Stimulated activated CD8-positive, alpha-beta memory T cell treated with anti-CD3 and anti-CD28 coated beads, Interleukin-12 subunit alpha, Interleukin-12 subunit beta, amount 100 ng/mL, for 1 hour (primary cell): ENCODE measurements at regions not wholly inside any gene's neighbourhood (a gene's known extent, or its start where the extent isn't known, plus 50 kb on each side); places are given as distances from the start of the nearest gene placed in this dataset.
"Not testable (repeated sequence)": the region's sequence is repeated elsewhere in the genome, so short reads cannot be mapped to it uniquely, and the experiment has no call there.

Experiments used
- DNase-seq: peaks from one replicate; pipeline ENCODE4 v3.0.0-alpha.2; 2020; ENCODE audit warnings: low read depth

DNA sequence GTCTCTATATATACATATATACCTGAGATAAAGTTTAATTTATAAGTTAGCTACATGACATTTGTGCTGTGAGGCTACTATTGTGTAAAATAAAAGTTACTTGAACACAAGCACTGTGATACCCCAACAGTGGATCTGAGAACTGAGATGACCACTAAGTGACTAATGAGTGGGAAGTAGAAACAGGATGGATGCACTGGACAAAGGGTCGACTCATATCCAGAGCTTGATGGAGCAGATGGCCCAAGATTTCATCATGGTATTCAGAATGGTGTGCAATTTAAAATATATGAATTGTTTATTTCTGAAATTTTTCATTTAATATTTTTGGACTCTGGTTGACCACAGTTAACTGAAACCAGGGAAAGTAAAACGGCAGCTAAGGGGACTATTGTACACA is 908.6 kb upstream of the MDGA2 start:
- DNase-seq, result no peak

GRCh38 chr14:48582938-48583337 is 907.5 kb upstream of the MDGA2 start:
- DNase-seq, result no peak

- DNase-seq, result no peak
Measured at GRCh38 chr14:48580692-48581091, 905.3 kb upstream of the MDGA2 start.

DNA sequence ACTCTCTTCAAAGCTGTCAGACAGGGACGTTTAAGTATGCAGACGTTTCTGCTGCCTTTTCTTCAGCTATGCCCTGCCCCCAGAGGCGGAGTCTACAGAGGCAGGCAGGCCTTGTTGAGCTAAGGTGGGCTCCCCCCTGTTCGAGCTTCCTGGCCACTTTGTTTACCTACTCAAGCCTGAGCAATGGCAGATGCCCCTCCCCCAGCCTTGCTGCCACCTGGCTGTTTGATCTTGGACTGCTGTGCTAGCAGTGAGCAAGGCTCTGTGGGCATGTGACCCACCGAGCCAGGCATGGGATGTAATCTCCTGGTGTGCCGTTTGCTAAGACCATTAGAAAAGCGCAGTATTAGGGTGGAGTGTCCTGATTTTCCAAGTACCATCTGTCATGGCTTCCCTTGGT is 900.4 kb upstream of the MDGA2 start:
- DNase-seq, result no peak

DNA sequence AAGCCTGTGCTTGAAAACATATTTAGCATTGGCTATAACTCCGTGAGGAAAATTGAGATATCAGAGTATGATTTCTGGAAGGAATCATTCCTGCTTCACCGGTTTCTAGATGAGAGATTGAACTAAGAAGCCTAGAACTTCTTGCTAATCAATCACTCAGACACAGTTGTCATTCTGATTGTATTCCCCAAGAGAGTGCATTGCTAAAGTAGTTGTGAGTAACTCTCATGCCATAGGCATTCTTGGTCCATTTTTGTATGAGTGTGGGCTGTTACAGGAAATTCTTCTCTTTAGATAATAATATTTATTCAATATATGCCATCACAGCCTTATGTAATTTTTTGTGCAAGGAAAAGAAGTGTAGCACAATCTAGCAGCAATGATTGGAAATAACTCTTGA is 893.3 kb upstream of the MDGA2 start:
- DNase-seq, result no peak

DNA sequence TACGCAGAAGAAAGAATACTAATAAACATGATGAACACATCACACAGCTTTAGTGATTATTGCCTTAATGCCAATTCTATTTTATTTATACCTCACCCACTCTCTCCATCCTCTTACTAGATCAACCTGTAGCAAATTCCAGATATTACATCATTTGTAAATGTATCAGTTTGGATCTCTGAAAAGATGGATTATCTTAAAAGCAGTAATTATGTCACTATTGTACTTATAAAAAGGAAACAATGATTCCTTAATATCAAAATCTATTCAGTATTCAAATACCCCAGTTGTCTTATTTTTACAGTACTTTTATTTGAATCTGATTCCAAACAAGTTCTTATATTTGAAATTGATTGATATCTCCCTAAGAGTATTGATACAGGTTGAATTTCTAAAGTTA is 892.8 kb upstream of the MDGA2 start:
- DNase-seq, result no peak

- DNase-seq, result no peak
Measured at GRCh38 chr14:48563489-48563888, 888.1 kb upstream of the MDGA2 start.

GRCh38 chr14:48561438-48561837 is 886.0 kb upstream of the MDGA2 start:
- not testable (repeated sequence) for DNase-seq

GRCh38 chr14:48560421-48560820 is 885.0 kb upstream of the MDGA2 start:
- no peak for DNase-seq

- DNase-seq, result no peak
Measured at GRCh38 chr14:48553443-48553842, 878.0 kb upstream of the MDGA2 start.

DNA sequence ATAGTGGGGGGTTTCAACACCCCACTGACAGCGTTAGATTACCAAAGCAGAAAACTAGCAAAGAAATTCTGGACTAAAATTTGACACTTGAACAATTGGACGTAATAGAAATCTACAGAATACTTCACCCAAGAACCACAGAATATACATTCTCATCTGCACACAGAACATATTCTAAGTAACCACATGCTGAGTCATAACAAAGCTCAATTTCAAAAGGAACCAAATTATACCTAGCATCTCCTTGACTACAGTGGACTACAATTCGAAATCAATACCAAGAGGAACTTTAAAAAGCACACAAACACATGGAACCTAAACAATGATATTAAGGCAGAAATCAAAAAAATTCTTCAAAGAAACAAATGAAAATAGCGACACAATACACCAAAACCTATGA is 871.6 kb upstream of the MDGA2 start:
- DNase-seq, result no peak

DNA sequence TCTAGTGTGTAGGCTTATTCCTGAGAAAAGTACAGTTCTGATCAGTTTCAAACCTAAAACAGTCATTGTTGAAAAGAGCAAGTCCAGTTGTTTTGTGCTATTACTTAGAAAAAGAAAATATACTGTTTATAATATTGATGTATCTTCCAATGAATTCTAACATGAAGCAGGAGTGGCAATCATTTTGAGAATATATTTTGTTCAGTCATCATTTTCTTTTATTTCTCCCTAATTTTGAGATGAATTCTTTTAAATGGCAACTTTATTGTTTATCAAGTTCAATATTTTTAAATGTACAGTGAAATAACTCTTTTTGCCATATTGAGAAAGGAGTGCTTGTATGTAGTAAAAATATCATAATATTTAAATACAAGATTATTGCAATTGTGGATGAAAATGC is 862.2 kb upstream of the MDGA2 start:
- DNase-seq, result no peak

DNA sequence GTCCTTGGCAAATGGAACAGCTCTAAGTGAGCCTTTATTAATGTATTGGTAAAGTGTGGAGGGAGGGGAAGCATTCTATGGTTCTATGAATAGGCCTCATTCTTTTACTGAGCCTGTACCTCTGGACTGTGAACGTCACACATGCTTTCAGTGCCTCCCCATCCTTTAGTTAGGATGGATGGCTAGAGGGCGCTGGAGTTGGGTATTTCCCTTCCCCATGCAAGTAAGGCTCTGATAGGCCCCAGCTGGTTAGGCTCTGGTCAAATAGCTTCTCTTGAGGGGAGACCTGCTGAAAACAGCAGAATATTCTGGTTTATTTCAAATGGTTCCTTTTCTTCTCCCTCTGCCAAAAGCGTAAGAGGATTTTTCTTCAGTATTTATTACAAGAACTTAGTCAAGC is 860.9 kb upstream of the MDGA2 start:
- no peak for DNase-seq

- no peak for DNase-seq
Measured at GRCh38 chr14:48527832-48528231, 852.4 kb upstream of the MDGA2 start.

GRCh38 chr14:48526307-48526706 is 850.9 kb upstream of the MDGA2 start:
- DNase-seq, result no peak

- DNase-seq, result no peak
Measured at GRCh38 chr14:48504921-48505320, 829.5 kb upstream of the MDGA2 start.

- DNase-seq, result no peak
Measured at GRCh38 chr14:48490756-48491155, 815.4 kb upstream of the MDGA2 start.

GRCh38 chr14:48473944-48474343 is 798.5 kb upstream of the MDGA2 start:
- DNase-seq, result no peak

- DNase-seq, result no peak
Measured at GRCh38 chr14:48456051-48456450, 780.6 kb upstream of the MDGA2 start.

- DNase-seq, result no peak
Measured at GRCh38 chr14:48454887-48455286, 779.5 kb upstream of the MDGA2 start.

GRCh38 chr14:48452437-48452995 is 777.1 kb upstream of the MDGA2 start:
- DNase-seq, result no peak

- DNase-seq, result no peak
Measured at GRCh38 chr14:48435221-48435620, 759.8 kb upstream of the MDGA2 start.

DNA sequence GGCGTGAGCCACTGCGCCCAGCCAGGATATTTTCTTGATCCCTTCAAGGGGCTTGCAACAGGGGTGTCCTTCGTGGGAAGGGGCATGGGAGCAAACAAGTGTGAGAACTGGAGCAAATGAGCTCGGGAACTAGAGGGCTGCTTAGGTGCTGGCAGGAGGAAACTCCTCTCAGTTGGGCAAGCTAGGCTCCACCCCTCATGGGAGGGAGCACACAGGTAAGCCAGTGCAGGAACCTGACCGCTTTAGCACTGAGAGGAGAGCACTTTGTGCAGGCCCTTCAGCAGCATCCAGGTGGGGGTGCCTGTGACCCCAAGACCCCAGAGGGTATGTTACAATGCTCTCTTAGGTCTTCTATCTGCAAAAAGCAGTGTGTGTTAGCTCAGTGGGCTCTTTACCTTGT is 755.4 kb upstream of the MDGA2 start:
- no peak for DNase-seq

DNA sequence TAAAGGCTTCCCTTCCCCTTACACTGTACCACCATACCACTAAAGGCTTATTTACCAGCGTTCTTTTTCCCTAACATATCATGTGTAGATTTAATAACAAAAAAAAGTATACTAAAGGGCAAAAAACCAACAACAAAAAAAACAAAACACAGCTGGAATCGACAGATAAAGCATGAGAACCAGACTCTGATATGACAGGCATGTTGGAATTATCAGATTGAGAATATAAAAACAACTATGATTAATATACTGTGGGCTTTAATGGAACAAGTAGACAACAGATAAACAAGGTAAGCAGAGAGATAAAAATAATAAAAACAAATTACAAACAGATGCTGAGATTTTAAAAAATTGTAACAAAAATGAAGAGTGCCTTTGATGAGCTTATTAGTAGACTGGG is 754.1 kb upstream of the MDGA2 start:
- no peak for DNase-seq
